GM19467 (cell line): ENCODE measurements at regions not wholly inside any gene's neighbourhood (a gene's known extent, or its start where the extent isn't known, plus 50 kb on each side); places are given as distances from the start of the nearest gene placed in this dataset.
"Not testable (repeated sequence)": the region's sequence is repeated elsewhere in the genome, so short reads cannot be mapped to it uniquely, and the experiment has no call there.

Source experiments
- ATAC-seq: cut with Tn5 transposase; IDR thresholded peaks from one replicate; pipeline ENCODE4 v1.9.1; 2021; ENCODE audit warnings: mild to moderate bottlenecking, moderate library complexity; ENCODE audit not compliant: unreplicated experiment

DNA sequence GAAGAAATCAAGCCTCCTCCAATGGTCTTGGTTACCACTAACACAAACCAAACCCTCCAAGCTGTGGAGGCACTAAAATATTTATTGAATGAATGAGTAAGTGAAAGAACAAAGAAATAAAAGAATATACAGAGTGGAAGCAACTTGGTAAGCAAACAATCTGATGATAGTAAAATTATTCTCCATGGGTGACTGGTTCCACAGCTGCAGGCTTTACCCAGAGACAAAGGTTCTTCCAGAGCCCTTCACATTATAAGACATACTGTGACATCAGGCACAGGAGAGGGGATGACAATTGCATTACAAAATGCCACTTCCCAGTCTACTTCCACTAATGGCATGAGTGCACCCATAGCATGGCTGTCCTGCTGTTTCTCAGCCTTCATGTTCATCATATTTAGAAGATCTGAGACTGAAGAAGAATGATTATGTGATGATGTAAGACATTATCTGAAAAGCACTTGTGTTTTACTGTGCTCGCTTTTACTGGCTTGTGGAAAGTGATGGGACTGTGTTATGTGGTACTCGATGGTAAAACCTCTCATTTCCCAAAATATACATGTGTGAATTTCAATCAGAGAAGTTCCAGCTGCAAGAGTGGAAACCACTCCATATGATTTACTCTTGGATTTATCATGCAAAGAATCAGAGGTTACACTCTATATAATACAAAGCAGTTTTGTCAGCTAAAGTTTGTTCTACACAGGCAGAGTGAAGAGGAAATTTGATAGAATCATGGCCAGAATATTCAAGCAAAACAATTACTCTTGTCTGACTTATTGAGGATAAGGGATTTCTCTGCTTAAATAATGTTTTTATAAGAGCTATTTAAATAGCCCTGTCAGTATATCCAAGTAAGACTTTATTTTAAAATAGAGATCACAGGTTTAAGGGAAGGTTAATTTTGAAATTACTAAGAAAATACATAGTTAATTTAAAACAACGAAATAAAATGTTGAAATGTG is 220.2 kb upstream of the NBEA start:
- ATAC-seq: no peak

DNA sequence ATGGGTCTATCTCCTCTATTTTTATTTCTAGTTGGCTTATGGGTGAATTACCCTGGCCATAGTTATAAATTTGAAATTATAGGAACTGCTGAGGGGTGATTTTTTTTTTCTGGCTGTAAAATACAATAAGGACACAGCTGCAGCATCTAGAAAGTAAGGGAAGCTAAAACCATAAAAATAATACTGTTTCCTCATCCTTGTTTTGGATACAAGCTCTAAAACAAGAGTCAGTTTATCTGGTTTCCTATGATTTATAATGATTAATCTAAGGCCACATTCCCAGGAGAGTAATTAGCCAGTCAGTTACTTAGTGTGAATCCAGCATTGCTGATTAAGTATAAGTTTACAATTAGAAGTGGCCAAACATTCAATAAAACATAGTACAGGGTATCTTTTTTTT is 219.1 kb upstream of the NBEA start:
- no peak for ATAC-seq

DNA sequence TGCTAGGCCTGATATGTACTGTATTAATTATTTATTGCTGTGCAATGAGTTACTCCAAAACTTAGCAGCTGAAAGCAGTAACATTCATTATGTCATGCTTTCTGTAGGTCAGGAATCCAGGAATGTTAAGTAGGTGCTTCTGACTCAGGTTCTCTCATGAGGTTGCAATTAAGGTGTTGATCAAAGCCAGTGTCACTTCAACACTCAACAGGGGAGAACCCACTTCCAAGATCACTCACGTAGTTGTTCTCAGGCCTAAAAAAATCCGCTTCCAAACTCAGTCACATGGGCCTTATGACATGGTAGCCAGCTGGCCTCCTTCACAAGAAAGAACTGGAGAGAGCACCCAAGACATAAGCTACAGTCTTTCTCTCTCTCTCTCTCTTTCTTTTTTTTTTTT is 211.1 kb upstream of the NBEA start:
- no peak for ATAC-seq

DNA sequence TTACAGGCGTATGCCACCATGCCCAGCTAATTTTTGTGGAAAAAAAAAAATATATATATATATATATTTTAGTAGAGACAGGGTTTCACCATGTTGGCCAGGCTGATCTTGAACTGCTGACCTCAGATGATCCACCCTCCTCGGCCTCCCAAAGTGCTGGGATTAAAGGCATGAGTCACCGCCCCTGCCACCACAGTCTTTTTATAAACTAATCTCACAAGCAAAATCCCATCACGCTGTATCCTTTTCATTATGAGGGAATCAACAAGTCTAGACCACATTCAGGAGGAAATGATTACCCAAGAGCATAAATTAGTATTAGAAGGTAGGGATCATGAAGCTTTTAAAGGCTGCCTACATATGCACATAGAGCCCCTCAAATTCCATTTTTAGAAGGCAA is 210.6 kb upstream of the NBEA start:
- no peak for ATAC-seq

DNA sequence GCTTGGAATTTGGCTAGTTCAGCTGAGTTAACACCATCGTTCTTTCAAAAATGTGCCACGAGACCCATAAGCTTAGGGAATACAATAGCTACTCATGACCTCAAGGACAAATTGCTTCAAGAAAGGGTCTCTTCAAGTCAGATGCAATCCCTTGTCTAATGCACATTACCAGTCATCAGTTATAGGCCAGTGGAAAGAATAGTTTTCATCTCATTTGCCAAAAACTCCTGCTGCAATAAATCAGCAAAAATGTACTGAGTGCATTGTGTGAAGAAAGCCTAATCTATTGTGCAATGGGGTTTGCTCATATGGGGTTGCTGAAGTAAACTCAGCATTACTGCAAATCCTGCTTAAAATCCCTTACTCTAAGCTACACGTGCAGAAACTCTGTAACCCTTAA is 208.3 kb upstream of the NBEA start:
- no peak for ATAC-seq

DNA sequence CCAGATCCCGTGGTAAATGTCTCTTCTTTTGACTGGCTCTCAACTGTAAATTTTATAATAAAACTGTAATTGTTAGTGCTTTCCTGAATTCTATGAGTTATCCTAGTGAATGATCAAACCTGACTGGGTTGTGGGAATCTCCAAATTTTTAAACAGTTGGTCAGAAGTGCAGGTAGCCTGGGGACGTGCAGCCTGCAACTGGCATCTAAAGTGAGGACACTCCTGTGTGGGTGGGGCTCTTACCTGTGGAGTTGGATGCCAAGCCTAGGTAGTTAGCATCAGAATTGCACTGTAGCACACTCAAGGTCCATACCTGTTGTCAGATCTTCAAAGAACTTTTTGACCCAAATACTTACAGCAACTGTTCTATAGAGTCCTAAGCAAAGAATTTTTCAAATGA is 207.1 kb upstream of the NBEA start:
- no peak for ATAC-seq

DNA sequence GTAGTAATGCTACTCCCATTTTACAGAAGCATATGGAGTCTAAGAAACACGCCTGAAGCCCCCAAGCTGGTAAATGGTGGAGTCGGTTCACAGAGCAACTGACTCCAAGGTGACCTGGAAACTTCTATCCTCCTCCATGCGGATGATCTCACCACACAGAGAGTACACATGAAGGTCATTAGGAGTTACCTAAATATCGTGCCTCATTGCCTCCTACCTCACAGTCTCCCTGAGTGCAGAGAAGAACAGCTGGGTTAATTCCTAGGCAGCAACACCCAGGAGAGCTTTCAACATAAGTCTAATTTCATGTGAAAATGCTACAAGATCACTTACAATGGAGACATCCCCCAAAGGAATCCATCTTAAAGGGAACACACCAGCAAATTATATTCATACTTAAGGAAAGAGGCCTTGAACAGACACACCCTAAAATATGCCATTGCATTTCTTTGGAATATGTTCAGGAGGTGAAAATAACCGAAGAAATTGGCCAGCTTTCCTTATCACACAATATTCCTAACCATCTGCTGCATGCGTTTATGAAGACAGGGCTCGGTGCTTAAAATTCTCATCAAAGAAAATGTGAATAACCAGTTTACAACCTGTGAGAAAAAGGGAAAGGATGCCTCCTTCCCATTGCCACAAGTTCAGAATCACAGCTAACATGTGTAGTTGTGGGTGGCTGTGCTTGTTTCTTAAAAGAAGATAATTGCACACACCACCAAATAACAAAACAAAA is 203.6 kb upstream of the NBEA start:
- ATAC-seq: no peak

DNA sequence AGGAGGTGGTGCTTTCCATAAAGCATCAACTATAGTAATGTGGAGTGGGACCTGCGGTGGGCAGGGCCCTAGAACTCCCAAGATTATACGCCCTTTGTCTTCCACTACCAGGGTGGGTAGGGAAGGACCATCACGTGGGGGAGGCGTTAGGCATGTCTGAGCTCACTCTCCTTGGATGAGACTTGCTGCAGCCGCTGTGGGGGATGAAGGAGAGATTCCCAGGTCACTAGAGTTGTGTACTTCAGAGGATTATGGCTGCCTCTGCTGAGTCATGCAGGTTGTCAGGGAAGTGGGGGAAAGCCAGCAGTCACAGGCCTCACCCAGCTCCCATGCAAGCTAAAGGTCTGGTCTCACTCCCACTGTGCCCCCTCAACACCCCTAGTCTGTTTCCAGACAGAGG is 195.0 kb upstream of the NBEA start:
- ATAC-seq: not testable (repeated sequence)

DNA sequence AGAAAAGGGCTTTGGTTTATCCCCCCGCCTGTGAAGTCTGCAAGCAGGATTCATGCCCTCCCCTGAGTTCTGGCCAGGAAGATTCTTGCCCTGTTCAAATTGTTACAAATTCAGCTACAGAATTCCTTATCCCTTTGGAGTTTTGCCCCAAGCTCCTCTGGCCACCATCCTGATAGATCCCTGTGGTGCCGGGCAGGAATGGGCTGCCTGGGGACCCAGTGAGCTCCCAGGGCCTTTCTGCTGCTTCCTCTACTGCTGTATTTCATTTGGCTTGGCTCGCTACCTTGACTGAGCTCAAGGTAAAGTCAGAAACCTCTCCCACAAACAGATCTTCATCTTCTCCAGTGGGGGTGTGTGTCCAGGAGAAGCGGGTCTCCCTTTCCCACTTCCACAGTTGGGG is 194.6 kb upstream of the NBEA start:
- ATAC-seq: no peak

DNA sequence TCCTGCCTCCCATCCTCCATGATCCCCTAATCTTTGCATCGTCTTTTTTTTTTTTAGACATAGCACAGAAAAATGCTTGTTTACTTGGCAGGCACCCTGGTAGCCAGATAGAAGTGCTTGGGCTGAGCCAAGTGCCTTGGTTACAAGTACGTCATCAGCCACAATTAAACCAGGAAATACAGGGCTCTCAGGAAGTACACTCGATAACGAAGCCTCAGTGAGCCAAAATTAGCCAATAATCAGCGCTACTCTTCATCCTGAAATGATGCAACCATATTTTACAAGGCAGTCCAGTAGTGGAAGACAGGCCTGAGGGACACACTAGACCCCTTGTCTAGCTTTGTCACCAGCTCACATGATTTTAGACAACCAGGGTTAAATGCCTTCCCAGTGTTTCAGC is 194.0 kb upstream of the NBEA start:
- peak; percentile 13 for ATAC-seq

DNA sequence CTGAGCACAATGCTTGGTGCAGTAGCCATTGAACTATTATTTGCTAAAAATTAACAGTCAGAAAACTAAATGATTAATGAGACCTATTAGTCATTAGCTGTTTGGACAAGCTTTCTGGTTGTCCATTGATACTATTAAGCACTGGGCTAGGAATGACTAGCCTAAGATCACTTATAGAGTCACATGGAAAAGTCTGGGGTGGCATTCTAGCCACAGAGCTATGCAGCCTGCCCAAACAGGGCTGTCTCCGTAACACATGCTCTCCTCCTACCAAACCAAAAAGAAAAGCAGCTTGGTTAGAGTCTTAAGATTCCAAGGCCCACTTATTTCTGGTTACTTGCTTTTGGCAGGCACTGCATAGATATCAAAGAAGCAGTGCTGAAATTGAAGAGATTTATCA is 193.5 kb upstream of the NBEA start:
- peak; percentile 54 for ATAC-seq

DNA sequence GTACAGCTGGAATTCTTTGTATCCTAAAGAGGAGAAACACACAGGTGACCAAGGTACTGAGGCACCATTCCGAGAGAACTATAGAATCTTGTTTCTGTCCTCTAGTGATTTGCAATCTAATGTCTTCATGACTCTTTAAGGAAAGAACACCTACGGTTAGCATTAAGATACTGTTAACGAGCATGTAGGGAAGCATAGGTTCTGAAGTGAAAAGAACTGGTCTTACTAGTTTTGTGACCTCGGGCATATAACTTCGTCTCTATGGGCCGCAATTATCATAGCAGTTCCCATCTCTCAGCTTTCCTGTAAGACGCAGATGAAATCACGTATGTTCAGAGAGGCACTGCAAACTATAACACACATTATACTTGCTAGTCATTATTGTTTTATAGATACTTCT is 193.0 kb upstream of the NBEA start:
- no peak for ATAC-seq

DNA sequence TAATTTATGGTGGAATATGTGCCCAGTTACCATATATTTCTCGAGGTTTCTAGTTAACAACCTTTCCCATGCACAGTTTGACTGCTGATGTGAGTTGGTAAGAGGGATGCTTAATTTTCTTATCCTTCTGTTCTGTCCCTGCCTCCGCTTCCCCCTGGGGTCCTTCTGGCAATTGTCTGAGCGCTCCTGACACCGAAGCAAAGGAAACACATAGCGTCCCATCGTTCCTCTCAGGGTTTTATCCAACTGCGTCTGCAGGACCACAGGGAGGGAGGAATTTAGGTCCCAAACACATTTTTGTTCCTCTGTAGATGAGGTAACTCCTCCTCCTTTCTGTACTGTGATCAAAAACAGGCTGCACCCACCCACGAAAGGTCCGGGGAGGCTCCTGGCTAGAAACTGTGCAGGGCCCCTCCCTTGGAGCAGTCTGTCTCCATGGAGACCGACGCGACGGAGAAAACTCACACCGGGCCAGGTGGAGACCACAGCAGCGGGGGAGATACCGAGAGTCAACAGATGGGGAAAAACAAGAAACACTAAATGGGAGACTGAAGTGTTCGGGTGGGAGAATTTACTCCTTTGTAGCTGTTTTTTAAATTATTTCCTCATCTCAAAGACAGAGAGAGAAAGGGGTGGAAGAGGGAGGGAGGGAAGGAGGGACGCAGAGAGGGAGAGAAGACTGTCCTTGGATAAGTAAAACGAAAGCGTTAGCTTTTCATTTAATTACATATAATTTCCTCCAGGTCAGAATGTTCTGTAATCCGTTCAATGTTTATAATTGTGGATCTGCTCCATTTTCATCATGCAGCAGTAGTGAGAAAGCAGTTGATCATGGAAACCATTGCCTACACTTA is 191.8 kb upstream of the NBEA start:
- ATAC-seq: no peak

DNA sequence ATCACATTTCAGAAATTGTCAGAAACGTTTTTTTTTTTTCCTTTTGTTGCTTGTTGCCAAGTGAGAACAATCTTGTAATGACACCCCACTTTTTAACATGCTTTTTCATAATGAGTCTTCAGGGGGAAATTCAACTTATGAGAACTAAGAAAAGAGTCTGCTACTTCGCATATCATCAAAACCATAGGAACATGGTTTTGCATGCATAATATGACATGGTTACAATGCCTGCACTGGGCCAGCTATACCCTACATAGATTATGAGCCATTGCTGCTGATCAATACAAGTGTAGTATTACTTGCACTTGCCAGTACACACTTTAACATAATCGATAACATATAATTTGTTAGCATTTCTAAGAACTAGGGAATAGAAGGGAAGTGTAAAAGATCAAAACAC is 191.0 kb upstream of the NBEA start:
- ATAC-seq: no peak

DNA sequence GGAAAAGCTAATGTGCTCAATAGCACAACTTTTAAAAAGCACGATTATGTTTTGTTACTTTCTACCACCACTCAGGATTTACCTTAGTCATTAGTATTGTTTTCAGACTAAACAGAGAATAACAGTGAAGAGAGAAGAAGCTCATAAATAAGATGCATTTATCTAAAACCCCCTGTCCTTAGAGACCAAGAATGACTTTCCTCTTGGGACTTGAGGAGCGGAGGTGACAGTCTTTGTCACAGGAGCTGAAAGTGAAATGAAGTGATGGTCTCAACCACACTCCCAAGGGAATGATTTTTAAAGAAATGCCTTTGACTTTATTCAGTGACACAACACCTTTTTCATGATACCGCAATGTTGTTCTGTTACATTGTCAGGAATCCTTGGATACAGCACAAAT is 190.6 kb upstream of the NBEA start:
- peak; percentile 41 for ATAC-seq

DNA sequence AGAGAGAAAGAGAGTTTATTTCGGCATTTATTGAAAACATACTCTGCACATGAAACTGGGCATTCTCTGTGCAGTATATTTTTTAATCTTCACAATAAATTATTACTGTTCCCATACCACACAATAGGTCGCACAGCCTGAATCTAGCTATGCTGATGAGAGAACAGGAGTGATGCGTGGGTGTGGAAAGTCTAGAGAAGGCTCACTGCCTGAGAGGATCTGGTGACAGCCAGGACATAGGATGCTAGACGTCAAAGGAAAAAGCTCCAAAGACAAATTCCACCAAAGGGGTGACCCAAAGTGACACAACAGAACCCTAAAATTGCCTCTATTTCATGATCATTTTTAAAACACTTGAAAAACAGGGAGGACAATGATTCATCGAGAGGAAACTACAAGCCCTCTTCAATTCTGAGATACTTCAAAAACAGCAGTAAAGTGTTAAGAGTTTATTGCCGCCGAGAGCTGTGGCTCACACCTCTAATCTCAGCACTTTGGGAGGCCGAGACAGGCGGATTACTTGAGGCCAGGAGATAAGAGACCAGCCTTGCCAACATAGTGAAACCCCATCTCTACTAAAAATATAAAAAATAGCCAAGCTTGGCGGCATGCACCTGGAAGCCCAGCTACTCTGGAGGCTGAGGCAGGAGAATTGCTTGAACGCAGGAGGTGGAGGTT is 189.6 kb upstream of the NBEA start:
- no peak for ATAC-seq

DNA sequence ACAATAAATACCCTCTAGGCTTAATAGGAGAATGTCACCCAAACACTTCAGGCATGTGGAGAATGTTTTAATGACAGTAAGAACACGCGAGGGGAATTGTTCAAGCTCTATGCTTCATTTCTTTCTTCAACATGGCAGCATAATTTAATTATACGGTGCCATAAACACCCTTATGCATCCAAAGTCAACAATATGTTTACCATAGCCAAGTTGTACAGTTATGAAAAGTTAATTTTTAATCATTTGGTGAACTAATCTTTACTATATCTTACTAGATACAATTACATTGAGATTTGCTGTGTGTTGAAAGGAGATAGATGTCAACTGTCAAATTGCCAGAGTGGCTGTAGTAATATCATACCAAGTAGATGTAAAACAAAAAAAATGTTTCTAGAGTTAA is 185.9 kb upstream of the NBEA start:
- ATAC-seq: no peak

DNA sequence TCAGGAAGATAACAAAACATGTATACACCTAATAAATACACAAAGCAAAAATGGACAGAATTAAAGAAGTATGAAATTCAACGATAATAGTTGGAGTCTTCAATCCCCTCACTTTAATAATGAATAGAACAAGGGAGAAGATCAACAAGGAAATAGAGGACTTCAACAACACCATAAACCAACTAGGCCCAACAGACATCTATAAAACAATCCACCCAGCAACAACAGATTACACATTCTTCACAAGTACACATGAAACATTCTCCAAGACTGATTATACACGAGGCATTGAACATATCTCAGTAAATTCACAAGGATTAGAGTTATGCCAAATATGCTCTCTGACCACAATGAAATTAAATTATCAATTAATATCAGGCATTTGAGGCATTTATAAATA is 185.5 kb upstream of the NBEA start:
- ATAC-seq: no peak

DNA sequence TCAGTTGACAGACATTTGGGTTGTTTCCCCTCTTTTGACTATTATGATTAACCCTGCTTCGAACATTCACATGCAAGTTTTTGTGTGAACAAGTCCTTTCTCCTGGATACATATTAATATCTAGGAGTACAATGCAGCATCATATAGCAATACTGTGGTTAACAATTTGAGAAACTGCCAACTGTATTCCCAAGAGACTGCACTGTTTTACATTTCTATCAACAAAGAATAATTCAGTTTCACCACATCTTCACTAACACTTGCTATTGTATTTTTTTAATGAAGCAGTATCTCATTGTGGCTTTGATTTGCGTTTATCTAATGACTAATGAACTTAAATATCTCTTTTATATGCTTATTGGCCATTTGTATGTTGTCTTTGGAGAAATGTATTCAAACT is 184.6 kb upstream of the NBEA start:
- ATAC-seq: no peak

DNA sequence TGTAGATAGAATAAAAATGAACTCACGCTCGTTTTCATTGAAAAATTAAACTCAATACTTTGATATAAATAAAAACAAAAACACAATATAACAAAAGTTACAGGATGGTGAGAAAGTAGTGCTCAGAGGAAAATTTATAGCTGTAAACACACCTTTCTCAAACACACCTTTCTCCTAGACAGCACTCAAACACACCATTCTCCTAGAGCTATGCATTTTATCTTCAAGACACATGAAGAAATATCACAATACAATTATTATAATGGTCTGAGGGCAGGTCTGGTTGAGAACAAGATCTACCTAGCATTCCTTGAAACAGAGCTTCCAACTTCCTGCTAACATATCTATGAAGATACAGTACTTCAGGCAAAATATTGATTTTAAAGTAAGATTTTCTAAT is 183.4 kb upstream of the NBEA start:
- ATAC-seq: no peak

DNA sequence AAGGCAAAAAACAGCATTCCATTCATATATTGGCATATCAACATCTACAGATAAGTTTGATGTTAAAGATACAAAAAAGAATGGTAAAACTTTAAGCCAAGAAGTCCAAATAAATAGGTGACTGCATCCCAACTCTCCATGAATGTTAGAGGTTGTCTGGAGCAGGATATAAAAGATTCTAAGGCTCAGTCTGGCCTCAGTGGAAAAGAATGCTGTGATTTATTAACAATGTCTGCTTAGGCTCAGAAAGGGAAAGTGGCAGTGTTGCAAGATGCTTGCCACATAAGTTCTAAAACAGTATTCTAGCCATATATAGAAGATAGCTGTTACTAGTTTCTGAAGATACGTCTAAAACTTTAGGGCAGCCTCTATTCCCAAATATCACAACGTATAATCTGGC is 179.8 kb upstream of the NBEA start:
- ATAC-seq: no peak
